HG02759 (cell line): ENCODE measurements at regions not wholly inside any gene's neighbourhood (a gene's known extent, or its start where the extent isn't known, plus 50 kb on each side); places are given as distances from the start of the nearest gene placed in this dataset.
"Not testable (repeated sequence)": the region's sequence is repeated elsewhere in the genome, so short reads cannot be mapped to it uniquely, and the experiment has no call there.

ENCODE experiments used
- ATAC-seq: cut with Tn5 transposase; IDR thresholded peaks from one replicate; pipeline ENCODE4 v1.9.1; 2021; ENCODE audit warnings: mild to moderate bottlenecking, moderate library complexity; ENCODE audit not compliant: unreplicated experiment

DNA sequence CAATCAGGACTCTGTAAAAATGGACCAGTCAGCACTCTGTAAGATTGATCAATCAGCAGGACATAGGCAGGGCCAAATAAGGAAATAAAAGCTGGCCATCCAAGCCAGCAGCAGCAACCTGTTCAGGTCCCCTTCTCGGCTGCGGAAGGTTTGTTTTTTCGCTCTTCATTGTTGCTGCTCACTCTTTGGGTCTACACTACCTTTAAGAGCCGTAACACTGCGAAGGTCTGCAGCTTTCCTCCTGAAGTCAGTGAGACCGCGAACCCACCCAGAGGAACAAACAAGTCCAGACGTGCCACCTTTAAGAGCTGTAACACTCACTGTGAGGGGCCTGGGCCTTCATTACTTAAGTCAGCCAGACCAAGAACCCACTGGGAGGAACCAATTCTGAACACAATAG is 223.2 kb upstream of the EXOC2 start:
- no peak for ATAC-seq

DNA sequence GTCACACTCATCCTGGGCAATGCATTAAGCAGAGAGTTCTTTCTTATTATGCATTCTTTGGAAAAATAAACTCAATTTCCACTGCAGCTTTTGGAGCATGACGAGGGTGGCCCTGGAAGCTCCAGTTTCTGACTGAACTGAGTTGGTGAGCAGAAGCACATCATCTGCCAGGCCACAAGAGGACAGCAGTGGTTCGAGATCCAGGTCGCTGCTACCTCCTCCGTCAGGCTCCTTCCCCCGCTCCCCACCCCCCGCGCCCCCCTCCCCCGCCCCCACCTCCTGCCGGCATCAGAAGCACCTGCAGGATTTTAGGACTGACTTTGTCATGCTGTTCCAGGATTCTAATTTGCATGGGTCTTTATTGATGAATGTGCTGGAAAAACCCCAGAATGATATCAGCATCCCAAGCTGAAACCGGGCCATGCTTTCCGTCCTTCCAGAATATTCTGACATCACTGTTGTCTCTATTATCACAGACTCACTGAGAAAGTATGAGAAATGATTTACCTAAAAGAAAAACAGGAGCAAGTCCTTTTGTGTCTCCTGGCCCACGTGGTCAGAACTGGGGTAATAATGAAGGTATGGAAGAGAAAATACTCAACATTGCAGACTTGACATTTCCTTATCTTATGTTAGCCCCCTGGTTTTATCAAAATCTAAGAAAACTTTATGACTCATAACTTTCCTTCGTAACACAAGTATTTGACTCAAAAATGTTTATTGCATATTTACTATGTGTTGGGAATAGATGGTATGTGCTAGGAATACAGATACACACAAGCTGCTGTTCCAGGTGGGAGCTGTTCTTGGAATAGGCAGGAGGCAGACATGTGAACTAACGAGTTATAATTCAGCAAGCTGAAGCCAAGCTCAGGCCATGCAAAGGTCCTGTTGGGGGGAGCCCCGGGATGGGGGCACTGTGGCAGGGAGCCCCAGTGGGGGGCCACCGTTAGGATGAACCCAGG is 220.2 kb upstream of the EXOC2 start:
- no peak for ATAC-seq

DNA sequence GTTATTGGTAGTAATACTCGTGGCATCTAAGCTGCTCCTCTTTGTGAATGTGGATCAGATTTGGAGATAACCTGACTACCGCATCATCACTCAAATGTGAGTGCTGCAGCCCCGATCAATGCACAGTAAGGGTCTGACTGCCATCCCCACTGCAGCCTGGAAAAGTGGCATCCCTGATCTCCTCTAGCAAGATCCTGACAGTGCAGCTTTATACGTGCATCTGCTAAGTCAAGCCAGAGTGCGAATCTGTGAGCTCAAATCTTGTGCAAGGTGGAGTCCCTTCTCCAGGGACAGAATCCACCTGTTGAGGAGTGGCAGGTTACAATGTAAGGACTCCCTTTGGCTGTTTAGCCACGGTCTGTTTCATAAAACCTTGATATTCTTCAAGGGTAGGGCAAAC is 215.0 kb upstream of the EXOC2 start:
- no peak for ATAC-seq

DNA sequence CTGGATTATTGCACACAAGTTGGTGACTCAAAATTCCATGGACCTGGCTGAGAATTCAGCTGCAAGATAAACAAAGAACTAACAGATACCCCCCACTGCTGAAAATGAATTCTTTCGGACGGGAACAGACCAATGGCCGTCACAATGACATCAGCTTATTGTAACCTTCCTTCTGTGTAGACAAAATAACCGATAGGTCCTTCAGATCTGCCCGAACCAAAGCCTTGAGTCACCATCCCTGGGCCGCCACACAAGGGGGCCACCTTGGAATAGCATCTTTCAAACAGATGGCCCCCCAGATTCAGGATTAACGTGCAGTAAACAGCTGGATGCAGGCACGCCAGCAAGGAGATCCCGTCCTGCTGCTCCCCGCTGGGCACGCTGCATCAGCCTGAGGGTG is 214.0 kb upstream of the EXOC2 start:
- no peak for ATAC-seq

DNA sequence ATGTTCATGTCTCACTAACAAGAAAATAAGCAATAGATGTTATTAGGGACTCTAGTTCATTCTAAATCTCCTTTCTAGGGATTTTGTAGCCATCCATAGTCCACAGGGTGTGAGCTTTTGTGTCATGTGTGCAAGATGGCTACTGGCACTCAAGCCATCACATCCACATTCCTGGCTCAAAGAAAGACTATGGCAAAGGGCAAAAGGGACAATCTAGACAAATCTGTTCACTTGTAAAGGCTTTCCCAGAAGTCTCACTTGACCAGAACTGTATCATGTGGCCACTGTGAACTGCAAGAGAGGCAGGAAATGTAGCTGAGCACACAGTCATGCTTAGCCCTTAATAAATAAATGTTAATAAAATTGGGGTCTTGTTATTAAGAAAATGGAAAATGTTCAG is 212.6 kb upstream of the EXOC2 start:
- ATAC-seq = no peak

DNA sequence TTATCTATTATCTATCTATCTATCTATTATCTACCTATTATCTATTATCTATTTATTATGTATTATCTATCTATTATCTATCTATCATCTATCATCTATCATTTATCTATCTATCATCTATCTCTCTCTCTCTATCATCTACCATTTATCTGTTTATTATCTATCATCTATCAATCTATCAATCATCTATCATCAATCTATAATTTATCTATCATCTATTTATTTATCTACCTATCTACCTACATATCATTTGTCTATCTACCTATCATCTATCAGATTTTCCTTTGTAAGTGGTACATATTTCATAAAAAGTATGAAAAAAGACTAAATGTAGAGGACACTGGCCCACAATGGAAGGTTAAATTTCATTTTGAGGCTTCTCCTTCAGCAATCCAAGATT is 212.1 kb upstream of the EXOC2 start:
- ATAC-seq = no peak

DNA sequence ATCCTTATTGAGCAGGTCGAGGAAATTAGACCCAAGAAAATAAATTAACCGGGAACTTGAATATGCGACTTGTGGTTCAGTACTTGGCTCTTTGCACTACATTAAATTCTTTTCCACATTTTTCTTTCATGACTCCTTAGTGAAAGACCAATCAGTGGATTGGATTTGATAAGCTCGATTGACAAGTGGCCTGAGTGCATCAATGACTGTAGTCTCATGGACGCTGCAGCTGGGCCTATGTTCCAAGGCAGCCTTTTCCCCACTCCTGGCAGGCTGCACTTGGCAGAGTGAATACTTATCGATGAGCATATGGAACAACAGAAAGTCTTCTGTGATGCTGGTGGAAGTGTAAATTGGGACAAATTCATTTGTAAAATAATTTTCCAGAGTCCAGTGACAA is 210.8 kb upstream of the EXOC2 start:
- no peak for ATAC-seq

DNA sequence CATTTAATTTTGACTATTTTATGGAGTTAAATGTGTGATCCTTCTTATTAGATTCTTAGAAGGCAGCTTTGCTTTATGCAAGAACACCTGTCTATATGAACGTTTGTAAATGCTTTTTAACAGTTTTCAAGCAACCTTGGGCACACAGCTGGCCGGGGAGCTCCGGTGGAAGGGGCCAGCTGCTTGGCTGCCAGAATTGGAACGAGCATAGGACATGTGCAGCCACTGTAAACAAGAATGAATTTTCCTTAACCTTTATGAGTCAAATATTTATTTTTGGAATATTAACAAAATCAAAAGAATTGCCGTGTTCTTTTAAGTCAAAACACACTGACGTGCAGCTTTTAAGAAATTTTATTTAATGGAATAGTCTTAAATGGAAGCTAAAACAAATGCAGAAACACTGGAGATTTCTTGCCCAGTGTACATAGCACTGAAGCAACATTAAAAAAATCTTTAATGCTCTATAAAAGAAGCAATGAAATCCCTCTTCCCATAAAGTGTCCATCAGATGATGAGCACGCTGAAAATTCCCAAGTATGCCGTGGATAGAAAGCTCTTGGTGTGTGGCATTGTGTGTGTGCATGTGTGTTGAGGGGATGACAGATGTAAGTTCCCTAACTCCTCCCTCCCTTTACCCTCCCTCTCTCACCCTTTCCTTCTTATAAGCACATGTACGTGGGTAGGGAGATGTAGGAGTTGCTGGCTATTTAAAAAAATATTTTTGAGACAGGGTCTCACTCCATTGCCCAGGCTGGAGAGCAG is 208.9 kb upstream of the EXOC2 start:
- ATAC-seq = no peak

DNA sequence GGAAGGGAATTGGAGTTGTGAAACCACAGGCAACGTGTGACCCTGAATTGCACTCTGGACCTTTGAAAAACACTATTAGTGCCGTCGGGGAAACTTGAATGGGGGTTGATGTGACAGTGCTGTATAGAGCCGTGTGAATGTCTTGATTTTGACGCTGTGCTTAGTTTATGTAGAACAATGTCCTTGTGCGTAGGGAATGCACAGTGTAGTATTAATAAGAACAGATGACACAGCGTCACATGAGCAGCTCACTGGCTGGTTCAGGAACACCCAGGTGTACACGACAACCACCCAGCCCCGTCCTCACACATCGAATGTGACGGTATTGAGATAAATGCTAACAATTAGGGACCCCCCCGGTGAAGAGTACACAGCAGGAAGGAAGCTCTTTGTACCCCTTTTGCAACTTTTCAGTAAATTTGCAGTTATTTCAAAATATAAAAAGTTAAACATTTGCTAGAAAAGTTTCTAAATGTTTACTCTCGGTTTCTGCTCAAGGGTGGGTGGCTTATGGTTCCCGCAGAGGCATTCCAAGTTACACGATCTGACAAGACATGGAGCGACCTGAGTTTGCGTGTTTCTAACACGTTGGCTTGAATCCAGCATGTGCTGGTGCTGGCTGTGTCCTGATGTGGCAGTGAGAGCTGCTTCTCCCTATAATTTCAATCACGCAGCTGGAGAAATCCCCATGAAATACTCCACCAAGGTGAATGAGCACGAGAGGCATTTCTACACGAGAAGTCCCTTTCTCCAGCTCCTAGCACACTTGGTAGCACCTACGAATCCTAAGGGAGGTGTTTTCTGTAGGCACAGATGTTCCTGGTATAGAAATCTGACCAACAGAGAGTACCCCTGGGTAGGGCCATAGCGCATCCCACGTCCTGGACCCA is 208.0 kb upstream of the EXOC2 start:
- ATAC-seq = no peak

DNA sequence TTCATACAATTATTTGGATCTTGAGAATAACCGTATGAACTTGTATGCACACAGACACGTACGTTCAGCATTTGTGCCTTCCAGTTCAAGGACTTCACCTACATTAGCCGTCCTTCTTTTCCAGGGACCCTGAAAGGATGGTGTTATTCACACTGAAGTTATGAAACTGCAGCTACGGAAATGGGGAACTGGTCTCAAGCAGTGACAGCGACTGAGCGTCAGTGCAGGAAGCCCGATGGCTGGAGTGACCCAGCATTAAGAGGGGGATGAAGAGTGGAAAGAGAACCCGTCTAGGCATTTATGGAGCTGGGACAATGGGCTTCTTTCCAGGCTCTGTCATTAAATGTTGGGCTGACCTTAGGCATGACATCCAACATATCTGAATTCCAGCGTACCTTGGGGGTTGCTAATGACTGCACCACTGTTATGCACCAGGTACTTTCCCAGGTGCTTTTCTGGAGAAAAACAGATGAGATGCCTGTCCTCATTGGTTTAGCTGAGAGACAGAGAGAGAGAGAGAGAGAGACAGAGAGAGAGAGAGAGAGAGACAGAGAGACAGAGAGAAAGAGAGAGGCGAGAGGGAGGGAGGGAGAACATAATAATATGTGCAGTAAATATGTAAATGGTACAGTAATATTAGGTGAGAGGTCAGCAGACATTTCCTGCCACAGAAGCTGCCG is 204.7 kb upstream of the EXOC2 start:
- ATAC-seq = no peak

DNA sequence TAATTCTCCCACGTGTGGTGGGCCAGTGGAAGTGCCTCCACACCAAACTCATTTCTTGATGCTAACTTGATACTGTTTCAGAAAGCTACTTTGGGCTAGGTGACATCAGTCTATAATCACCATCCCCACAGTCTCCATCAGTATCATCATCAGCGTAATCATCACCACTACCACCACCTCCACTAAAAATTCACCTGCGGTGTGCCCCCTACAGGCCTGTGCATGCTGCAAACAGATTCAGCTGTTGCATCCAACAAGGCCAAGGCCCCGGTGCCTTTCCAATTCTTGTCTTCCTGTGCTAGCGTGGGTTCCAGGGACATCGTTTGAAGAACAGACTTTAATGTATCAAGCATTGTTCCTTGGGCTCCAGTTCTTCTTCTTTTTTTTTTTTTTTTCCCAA is 201.3 kb upstream of the EXOC2 start:
- no peak for ATAC-seq

DNA sequence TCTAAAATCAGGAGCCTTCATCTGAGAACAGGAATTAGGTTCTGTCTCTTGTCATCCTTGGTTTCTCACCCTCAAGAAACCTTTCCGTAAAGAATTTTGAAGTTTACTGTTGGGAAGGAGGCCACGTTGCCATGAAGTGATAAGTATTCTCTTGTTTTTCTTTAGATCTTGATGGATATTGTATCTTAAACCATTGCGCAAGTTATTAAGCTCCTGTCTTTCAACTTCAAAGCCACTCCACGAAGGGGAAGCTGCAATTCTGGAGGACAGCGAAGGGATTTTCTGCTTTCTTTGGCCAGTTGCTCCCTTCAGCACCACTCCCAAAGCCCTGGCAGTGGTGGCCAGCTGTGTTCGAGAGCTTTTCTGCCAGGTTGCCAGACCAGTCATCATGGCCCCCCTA is 198.1 kb upstream of the EXOC2 start:
- ATAC-seq = no peak

DNA sequence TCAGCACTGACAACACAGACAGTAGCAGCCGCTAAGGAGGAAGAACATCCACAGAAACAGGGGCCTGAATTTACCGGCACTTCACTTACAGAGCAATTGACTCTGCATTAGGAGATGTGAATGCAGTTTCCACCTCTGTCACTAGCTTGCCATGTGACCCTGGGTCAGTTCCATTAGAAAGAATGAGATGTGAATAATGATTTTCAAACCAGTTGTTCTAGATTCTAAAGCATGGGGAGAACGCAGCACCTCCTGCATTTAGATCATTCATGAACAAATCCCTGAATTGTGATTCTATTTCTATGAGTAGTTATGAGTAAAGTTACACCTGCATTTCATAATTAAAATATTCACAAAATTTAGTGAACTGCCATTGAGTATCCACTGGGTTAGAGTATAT is 197.3 kb upstream of the EXOC2 start:
- no peak for ATAC-seq

DNA sequence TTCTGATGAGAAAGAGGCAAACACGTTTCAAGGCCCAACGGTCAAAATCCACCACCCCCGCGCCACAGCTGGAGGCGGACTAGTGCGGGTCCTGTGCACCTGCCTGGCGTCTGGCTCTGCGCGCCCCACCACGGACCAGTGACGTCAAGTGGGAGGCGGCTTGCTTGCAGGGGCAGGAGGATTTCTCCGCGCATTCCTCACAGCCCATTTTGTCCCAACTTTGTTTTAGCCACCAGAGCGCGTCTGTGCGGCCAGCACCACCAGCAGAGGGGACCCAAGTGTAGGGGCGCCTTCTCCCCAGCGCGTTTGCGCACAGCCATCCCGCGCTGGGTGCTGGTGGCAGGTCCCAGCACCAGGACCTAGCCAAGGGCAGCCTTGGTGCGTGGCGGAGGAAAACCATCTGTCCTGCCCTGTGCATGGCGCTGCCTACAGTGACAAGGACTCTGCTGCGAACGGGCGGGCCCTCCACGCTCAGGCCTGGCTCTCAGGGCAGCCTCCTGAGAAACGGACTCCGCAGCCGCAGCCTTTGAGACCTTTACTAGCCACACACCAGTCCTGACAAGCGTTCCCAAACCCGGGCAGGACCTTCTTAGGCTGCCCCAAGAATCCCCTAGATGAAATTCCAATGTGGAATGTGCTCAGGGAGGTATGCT is 194.8 kb upstream of the EXOC2 start:
- no peak for ATAC-seq

DNA sequence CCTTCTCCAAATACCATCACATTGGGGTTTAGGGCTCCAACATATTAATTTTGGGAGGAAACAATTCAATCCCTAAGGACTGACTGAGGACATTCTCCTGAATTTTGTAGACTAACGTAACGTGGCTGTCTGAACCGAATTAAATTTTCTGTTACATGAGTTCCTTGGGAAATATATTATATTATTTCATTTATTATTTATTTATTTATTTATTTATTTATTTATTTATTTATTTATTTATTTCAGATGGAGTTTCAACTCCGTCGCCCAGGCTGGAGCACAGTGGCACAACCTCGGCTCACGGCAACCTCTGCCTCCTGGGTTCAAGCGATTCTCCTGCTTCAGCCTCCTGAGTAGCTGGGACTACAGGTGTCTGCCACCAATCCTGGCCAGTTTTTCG is 193.2 kb upstream of the EXOC2 start:
- ATAC-seq = not testable (repeated sequence)

DNA sequence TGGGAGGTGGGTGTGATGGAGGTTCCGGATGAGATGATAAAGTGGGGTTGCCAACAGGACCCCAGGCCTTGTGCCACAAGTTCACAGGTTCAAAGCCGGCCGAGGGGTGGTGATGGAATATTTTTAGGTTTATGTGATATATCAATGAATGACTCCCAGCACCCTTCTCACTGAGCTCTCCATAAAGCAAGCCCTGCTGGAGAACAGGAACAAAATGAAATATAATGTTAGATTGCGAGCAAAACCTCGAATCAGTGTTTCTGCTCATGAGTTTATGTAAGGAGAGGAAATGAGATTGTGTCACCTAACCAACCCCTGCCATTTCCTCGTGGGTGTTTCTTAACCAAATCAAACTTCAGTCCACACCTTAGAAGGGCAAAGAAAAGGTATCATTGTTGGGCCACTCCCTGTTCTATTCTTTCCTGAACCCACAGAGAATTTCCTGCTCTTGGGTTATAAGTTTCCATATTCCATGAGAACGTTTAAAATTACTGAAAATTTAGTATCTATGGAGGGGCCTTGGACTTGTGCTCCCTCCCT is 192.2 kb upstream of the EXOC2 start:
- ATAC-seq = no peak

DNA sequence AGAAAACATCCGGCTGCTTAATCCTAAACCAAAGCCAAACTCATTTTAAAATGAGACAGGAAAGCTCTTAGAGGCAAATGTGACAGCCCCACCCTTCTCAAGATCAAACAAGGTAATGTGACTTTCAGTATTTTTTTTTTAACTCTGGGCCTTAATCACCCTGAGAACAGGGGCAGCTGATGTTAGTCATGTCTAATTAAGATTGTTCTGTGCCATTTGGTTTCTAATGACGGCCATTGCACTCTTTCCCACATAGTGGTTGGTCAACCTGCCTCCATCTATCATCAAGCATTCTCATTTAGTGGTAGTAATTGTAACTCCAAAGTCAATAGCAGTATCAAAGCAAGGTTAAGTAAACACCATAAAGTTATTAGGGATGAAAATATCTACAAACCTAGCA is 191.6 kb upstream of the EXOC2 start:
- no peak for ATAC-seq

DNA sequence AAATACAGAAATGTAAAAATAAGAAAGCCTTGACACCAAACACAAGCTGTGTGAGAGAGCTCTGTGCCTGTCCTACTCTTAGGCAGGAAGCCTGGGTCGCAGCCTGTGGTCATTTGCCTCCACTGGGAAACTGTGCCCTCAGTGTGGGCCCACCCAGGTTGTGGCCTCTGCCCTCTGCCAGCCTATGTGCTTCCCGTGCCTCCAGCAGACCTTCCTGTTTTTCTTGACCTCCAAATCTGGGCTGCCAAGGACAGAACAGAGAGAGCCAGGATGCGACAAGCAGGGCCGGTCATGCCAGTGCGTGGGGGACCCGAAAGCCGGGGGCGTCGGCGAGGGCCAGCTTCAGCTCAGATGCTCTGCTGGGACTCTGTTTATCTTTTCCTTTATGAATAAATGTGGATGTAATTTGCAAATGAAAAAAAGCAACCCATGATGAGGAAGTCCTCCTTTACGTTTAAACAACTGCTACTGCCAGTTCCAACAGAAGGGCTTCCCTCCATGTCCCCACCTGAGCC is 189.2 kb upstream of the EXOC2 start:
- ATAC-seq = no peak

DNA sequence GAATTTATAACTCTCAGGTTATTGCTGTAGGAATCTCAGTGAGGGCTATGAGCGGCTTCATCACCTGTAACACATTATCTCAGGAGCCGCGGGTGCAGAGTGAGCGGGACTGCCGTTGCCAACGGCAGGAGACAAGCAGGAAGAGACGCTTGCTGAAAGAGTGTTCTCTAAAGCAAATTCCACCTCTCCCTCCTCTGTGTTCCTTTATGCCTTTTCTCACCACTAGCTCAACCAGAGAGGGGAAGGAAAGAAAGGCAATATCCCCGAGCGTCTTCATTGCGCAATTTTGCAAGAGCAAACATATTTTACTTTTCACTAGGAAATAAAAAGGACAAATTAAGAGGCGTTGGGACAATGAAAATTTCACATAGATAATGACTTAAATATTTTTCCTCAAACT is 185.2 kb upstream of the EXOC2 start:
- no peak for ATAC-seq

DNA sequence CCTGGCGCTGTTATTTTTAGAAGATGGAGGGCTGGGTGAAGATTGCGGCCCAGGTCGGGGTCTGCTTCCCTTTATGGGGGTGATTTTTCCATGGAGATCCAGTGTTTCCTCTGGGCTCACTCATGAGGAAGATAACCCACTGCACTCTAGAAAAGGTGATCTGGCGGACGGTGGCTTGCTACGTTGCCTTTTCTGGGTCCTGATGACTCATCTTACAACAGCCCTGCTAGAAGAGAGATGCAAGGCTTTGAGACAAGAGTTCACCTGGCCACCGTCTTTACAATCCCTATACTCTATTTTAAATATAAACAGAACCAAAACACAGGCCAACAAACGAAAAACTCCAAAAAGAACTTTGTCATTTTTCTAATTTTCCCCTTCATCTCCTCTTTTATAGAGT is 182.1 kb upstream of the EXOC2 start:
- no peak for ATAC-seq
